HG02610 (cell line): ENCODE measurements at regions not wholly inside any gene's neighbourhood (a gene's known extent, or its start where the extent isn't known, plus 50 kb on each side); places are given as distances from the start of the nearest gene placed in this dataset.

Source experiments
- ATAC-seq: cut with Tn5 transposase; IDR thresholded peaks from one replicate; pipeline ENCODE4 v1.9.1; 2021; ENCODE audit warnings: mild to moderate bottlenecking, moderate library complexity; ENCODE audit not compliant: unreplicated experiment

DNA sequence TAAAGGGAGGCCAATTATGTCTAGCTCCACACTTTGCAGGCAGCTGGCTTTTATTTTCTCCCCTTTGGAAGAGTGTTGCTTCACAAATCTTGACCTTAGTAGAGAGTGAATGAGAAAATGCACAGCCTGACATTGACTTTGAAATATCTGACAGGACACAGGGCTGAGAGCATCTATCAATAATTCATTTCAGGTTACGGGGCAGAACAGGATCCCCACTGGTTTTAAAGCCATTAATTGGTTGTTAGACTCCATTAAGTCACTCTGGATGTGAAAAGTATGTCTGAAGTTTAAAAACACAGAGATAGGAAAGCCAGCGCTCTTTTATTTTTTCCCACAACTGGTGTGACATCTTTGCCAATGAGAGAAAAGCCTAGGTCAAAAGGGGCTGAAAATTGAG is 251.9 kb upstream of the TMC3 start:
- ATAC-seq = no peak

GRCh38 chr15:81619002-81619401 is 245.0 kb upstream of the TMC3 start:
- no peak for ATAC-seq

DNA sequence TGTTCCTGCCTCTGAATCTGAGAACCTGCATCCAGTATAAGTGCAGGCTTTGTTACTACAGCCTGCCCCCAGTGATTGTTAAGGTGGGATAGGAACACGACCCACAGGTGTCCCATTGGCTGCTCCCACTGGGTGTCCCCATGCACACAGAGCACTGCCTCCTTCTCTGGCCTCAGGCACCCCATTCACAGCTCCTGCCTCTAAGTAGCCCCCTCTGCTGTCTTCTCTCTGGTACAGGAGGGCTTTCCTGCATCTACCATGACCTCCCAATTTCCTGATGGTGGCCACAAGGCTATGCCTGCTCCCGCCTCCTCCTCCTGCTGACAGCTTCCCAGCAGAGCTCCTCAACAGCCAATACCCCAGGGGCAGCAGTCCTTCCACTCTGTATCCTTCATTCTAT is 238.6 kb upstream of the TMC3 start:
- ATAC-seq = no peak

GRCh38 chr15:81611679-81612078 is 237.7 kb upstream of the TMC3 start:
- no peak for ATAC-seq

DNA sequence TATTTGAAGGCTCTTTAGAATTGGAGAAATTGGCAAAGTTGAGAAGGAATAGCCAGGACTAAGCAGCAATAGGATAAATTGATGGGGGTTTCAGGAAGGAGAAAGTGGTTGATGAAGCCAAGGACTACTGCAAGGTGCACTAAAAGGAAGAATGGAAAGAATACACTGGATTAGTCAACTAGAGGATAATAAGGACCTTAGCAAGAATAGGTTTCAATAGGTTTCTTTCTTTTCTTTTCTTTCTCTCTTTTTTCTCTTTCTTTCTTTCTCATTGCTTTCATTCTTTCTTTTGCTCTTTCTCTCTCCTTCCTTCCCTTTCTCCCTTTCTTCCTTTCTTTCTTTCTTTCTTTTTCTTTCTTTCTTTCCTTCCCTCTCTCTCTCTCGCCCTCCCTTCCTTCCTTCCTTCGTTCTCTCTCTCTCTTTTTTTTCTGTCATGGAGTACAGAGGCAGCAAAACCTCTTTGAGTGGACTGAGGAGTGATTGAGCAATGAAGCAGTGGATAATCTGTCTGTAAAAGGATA is 234.4 kb upstream of the TMC3 start:
- no peak for ATAC-seq

DNA sequence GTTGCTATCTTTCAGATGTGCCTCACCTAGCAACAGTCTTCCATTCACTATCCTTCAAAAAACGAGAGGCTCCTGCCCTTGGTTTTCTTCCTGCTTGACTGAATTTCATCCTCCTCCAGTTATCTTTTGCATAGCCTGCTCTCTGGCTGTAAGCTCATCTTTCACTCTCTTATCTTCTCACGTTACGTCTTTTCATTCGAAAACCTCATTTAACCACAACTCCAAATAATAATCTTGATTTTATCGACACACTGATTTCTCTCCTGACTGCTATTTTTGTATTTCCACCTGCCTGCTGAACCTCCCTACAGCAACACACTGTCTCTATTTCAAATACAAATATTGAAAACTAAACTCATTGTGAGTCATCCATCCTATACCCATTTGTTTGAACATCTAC is 230.7 kb upstream of the TMC3 start:
- no peak for ATAC-seq

GRCh38 chr15:81596159-81596865 is 222.3 kb upstream of the TMC3 start:
- no peak for ATAC-seq

GRCh38 chr15:81595752-81596151 is 221.7 kb upstream of the TMC3 start:
- no peak for ATAC-seq

- ATAC-seq = no peak
These were observed 215.7 kb upstream of the TMC3 start for GRCh38 chr15:81589671-81590070.

GRCh38 chr15:81575436-81576123 is 201.6 kb upstream of the TMC3 start:
- no peak for ATAC-seq

DNA sequence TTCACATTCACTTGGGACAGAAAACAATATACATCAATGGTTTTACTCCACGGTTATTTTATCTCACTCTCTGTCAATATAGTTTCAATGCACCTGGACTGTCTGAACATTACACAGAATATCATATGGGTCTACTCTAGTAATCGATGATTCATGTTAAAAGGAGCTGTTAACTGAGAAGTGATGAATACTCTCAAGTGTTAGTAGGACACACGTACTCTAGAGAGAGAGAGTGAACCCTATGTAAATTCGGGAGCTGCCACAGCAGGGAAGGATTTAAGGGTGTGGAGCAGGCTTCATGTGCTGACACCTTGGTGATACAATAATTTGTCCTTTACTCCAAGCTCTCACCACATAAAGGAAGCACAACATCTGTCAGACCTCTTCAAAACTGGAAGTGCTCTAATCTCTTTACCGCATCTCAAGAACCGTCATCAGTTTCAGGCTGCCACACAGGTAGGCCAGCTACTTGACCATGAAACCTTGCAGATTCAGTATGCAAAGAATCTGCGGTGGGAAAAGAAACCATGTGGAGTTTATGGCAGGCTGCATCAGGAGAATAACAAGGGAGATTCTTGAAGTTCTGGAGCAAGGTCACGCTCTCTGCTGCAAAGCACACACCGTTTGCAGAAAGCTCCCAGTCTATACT is 199.2 kb upstream of the TMC3 start:
- peak; percentile 69 for ATAC-seq

GRCh38 chr15:81572190-81572589 is 198.2 kb upstream of the TMC3 start:
- ATAC-seq = no peak

GRCh38 chr15:81569286-81570080 is 195.5 kb upstream of the TMC3 start:
- no peak for ATAC-seq

GRCh38 chr15:81567924-81568323 is 193.9 kb upstream of the TMC3 start:
- ATAC-seq = no peak

DNA sequence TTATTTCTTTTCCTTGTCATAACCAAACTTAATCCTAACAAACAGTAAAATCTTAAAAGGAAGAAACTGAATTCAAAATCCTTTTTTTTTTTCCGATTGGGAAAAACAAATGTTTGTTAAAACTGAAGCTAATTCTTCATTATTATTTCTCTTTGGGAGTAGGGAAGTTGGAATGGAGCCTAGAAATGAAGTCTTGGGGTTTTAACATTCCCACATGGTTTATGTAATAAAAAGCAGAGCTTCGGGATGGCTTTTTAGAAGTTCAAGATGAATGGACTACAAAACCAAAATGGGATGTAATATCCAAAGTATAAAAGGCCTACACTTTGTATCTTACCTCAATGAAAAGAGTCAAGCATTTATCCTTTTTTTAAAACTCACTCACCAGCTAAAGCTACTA is 189.0 kb upstream of the TMC3 start:
- no peak for ATAC-seq

DNA sequence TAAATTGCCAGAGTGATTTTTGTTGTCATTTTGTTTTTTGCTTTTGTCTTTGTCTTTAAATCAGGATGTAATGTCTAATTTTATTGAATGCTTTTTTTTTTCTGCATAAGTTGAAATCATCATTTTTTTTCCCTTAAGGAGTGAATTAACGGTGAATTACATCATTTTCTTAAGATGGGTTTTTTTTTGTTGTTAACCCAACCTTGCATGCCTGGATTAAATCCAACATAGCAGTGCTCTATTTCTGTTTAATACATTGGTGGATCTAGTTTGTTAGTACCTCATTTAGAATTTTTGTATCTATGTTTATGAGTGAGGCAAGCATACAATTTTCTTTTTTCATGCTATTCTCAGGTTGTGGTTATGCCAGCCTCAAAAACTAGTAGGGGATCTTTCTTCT is 186.4 kb upstream of the TMC3 start:
- no peak for ATAC-seq

- ATAC-seq = no peak
These were observed 184.0 kb upstream of the TMC3 start for GRCh38 chr15:81558056-81558455.

GRCh38 chr15:81555346-81555745 is 181.3 kb upstream of the TMC3 start:
- ATAC-seq = no peak

- no peak for ATAC-seq
These were observed 174.5 kb upstream of the TMC3 start for GRCh38 chr15:81548365-81549130.

DNA sequence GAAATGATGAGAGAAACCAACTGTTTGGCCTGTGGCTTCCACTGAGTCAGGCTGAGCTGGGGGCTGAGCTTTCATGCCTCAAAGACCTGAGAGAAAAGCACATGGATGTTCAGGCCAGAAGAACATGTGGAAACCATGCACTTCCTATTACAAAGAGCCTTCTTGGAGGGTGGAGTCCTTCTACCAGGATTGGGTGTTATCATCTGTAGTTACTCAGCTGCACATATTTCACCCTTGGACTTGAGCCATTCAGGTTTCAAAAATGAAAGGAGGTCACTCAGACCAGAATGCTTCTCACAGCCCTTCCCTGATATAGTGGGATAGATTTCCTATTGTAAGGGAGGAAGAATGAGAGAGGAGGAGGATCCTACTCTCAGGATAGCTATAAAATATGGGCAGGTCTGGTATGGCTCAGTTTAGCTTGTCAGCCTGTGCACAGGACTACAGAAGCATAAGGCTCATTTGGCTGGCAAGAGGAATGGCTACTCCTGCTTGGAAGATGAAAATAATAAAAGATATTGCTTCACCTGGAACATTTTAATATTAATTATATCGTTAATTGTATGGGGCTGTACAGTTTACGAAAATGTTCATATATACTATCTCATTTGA is 173.6 kb upstream of the TMC3 start:
- no peak for ATAC-seq
